ENCODE measurements at regions not wholly inside any gene's neighbourhood (a gene's known extent, or its start where the extent isn't known, plus 50 kb on each side); places are given as distances from the start of the nearest gene placed in this dataset.

DNA sequence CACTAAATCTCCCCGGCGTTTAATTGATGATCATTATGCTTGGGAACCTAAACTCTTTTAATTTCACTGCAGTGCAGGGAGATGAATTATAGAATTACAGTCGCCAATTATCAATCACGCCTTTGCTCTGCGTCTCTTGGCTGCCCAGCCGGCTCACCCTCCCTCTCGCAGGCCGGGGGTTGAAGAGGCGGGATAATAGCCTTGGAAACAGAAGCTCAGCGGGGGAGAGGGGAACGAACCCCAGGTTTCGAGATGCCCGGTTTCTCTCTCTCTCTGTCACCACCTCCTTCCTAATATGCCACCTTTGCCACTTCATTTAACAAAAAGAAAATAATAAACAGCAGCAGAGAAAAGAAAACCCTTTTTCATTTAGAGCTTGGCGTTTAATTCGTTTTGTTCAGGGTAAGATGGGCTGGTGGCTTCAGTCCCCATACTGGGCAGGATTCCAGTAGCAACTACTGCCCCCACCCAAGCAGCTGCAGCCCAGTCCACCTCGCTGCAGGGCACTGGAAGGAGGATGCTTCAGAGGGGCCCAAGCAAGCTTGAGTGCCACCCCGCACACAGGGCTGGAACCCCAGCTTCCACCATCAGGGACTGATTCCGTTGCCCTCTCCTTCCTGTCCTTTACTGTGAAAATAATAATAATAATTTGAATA, 271.7 kb downstream of the BUD13 start:
- H3K4me3 ChIP-seq (ENCODE audit: low read depth, low read length): no peak overlapping the region
- DNase-seq (ENCODE audit: low read depth): no peak

- H3K4me3 ChIP-seq (ENCODE audit: low read depth, low read length): no peak overlapping the region
- no peak for DNase-seq (ENCODE audit: low read depth)
Observed at GRCh38 chr11:116500026-116500946, 272.5 kb downstream of the BUD13 start.

DNA sequence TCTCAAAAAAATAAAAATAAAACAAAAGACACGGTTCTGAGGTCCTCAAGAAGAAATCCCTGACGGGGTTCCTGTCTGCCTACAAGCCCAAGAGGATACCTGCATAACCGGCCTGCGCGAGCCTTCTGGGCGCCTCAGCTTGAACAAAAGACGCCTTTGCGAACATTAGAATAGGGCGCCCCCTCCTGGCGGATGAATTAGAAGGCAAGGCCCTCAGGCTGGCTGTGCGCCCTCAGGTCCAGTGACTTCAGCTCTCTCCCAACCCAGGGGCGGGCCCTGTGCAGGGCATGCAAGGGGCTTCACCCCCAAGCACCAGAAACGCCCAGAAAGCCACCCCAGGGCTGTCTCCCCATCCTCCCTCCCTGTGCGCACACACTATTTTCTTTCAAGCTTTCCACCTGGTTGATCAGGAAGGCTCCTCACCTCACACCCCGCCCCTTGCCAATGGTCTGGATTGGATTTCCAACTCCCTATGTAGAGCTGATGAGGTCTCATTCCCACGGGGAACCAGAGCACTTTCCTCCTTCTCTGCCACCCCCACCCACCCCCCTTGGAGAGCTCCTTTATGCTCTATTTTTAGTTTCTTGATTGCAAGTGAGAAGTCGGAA, 273.3 kb downstream of the BUD13 start:
- no peak for DNase-seq (ENCODE audit: low read depth)
- H3K4me3 ChIP-seq (ENCODE audit: low read depth, low read length): no peak overlapping the region

DNA sequence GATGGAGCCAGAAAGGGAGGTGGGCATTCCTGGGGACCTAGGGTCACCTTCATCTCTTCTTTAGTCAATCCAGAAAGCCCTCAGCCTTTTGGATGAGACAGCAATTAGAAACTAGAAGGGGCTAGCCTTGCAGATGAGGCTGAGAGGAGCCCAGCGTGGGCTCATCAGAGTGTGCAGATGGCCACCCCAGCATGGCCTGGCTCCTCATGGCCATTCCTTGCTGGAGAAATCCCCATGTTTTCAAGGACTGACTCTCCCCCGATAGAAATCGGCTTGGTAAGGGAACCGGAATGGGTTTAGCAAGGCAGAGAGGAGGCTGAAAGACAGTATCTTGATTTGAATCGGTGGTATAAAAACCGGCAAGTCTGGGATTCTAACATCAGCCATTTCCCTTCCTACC, 274.6 kb downstream of the BUD13 start:
- no peak overlapping the region for H3K4me3 ChIP-seq (ENCODE audit: low read depth, low read length)
- no peak for DNase-seq (ENCODE audit: low read depth)

- no peak overlapping the region for H3K4me3 ChIP-seq (ENCODE audit: low read depth, low read length)
- DNase-seq (ENCODE audit: low read depth): no peak
Observed at GRCh38 chr11:116492600-116492999, 280.2 kb downstream of the BUD13 start.

- no peak overlapping the region for H3K4me3 ChIP-seq (ENCODE audit: low read depth, low read length)
- DNase-seq (ENCODE audit: low read depth): no peak
Observed at GRCh38 chr11:116488836-116489389, 283.9 kb downstream of the BUD13 start.

DNA sequence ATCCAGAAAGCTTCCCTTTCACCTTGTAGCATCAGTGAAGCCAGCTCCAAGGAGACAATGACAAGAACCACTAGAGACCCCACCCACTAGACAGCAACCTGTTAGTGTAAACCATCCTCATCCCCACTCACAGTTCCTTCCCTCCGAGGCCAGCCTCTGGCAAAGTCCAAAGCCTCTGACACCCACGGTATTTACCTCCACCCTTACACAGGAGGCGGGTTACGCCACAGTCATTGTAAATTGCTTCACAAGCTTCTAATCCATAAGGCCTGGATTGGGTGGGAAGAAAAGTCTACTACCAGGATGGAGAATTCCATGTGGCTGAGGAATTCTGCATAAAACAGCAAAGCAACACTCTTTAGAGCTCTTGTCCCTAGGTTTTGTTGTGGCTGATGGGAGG, 287.4 kb downstream of the BUD13 start:
- no peak overlapping the region for H3K4me3 ChIP-seq (ENCODE audit: low read depth, low read length)
- DNase-seq (ENCODE audit: low read depth): no peak

GRCh38 chr11:116482716-116483115, 290.1 kb downstream of the BUD13 start:
- no peak for DNase-seq (ENCODE audit: low read depth)
- no peak overlapping the region for H3K4me3 ChIP-seq (ENCODE audit: low read depth, low read length)

GRCh38 chr11:116481126-116481675, 291.6 kb downstream of the BUD13 start:
- H3K4me3 ChIP-seq (ENCODE audit: low read depth, low read length): no peak overlapping the region
- no peak for DNase-seq (ENCODE audit: low read depth)

- no peak for DNase-seq (ENCODE audit: low read depth)
- H3K4me3 ChIP-seq (ENCODE audit: low read depth, low read length): no peak overlapping the region
Observed at GRCh38 chr11:116478669-116479668, 293.8 kb downstream of the BUD13 start.

GRCh38 chr11:116478205-116478604, 294.6 kb downstream of the BUD13 start:
- H3K4me3 ChIP-seq (ENCODE audit: low read depth, low read length): no peak overlapping the region
- no peak for DNase-seq (ENCODE audit: low read depth)

GRCh38 chr11:116473790-116474346, 298.9 kb downstream of the BUD13 start:
- H3K4me3 ChIP-seq (ENCODE audit: low read depth, low read length): no peak overlapping the region
- no peak for DNase-seq (ENCODE audit: low read depth)

- H3K4me3 ChIP-seq (ENCODE audit: low read depth, low read length): no peak overlapping the region
- no peak for DNase-seq (ENCODE audit: low read depth)
Observed at GRCh38 chr11:116473206-116473769, 299.5 kb downstream of the BUD13 start.

DNA sequence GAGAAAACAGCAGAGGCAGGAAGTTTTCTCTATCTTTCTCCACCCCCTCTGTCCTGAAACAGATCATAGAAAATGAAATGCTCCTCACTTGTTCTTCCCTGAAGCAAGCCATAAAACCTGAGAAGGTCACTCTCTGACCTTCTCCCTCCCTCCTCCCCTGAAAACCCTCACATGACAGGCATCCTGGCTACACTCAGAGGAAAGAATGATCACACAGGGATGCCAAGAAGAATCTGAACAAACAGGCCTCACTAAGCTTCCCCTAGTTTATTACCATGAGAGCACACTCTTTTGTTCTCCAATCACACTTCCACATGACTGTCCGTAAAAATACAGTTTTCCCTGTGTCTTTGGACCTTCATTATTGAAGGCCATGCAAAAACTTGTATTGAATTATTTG, 300.1 kb downstream of the BUD13 start:
- no peak for DNase-seq (ENCODE audit: low read depth)

DNA sequence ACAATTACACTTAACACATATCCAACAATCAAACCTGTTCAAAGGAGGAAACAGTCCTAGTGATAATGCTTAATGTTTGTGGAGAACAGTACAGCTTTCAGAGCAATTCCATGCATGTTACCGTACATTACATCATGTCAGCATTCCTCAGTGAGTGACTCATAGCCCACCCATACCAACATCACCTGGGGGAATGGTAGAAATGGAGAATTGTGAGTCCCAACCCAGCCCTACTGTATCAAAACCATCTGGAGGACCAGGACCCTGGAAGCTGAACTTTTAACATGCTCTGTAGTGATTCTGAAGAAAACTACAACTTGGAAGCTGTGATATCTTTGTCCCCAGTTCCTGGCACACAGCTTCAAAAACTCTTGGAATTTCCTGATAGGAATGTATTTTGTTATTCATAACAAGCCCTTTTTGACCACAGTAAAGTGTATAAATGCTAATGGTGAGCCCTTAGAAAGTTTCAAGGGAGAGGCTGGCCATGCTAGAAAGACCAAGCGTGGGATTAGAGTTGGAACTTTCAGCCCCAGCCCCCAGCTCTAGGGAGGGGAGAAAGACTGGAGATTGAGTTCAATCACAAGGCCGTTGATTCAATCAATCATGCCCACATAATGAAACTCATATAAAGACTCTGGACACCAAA, 301.1 kb downstream of the BUD13 start:
- no peak for DNase-seq (ENCODE audit: low read depth)

More for the DNA sequence above, 300.1 kb downstream of the BUD13 start:
- no peak overlapping the region for H3K4me3 ChIP-seq (ENCODE audit: low read depth, low read length)

DNA sequence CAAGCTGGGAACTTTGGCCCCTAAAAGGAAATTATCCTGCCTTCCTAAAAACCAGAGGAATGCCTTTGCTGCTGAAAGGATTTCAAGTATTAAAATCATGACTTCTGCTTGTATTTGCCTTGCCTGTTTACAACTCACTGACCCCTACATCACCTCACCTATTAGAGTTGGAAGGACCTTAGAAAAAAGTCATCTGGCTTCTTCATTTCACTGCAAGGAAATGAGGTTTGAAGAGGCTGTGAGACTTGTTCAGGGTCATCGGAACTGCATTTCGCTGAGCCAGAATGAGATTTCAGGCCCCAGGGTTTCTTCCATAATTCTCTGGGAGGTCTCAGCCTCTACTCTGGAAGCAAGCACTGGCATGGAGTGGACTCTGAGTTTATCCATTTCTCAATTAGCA, 304.1 kb downstream of the BUD13 start:
- no peak overlapping the region for H3K4me3 ChIP-seq (ENCODE audit: low read depth, low read length)
- DNase-seq (ENCODE audit: low read depth): no peak

More for the DNA sequence above, 301.1 kb downstream of the BUD13 start:
- no peak overlapping the region for H3K4me3 ChIP-seq (ENCODE audit: low read depth, low read length)

DNA sequence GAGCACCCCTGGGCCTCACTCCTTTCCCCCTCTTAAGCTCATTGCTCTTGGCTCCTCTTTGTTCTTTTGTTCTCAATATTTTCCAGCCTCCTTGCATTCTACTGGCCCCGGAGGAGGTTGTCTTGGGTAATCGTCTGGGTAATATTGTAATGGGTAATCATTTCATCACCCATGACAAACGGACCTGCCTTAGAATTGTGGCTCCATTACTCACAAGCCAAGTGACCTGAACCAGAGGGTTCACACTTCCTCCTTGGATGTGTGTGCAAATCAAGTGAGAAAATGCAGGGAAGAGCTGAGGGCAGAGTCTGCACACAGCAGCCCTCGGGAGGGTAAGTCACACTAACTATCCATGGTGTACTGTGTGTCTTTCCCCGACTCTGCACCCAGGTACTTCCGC, 305.0 kb downstream of the BUD13 start:
- H3K4me3 ChIP-seq (ENCODE audit: low read depth, low read length): no peak overlapping the region
- no peak for DNase-seq (ENCODE audit: low read depth)

GRCh38 chr11:116466801-116467200, 306.0 kb downstream of the BUD13 start:
- no peak overlapping the region for H3K4me3 ChIP-seq (ENCODE audit: low read depth, low read length)
- DNase-seq (ENCODE audit: low read depth): no peak
